Skeletal muscle cell (primary cell): ENCODE measurements at regions not wholly inside any gene's neighbourhood (a gene's known extent, or its start where the extent isn't known, plus 50 kb on each side); places are given as distances from the start of the nearest gene placed in this dataset.
A peak's percentile ranks its signal among the peaks of the same experiment; 100 is the strongest.

Source experiments
- DNase-seq: peaks from one replicate; pipeline ENCODE4 v3.0.0-alpha.2; 2010; ENCODE audit warnings: low read depth
- H3K4me3 ChIP-seq: 2 replicates; pipeline ENCODE4 v1.5.1; 2011; ENCODE audit warnings: low read depth, mild to moderate bottlenecking, control low read depth, low read length, moderate library complexity

DNA sequence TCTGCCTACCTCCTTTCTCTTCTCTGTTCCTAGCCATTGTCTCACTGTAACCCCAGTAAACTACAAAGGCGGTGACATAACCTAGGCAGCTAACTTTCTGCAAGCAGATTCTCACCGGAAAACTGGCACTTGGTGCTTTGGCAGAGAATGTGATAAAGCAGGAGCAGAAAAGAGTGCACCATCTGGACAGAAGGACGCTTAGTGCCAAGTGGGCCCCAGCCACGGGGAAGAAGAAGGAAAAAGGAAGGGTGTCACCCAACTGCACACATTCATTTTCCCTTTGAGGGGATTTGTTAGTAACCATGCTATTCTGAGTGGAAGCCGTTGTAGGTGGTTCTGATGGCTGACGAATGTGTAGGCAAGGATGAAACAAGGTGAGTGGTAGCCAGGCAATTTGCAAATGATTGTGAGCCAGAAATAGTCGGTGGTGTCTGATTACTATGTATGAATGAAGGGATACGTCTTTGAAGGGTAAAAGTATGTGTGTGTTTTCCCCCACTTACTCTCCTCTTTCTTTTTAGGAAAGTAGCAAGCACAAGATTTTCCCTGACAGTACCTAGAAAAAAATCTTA, 148.3 kb upstream of the STXBP5 start:
- DNase-seq = no peak
- no peak overlapping the region for H3K4me3 ChIP-seq

DNA sequence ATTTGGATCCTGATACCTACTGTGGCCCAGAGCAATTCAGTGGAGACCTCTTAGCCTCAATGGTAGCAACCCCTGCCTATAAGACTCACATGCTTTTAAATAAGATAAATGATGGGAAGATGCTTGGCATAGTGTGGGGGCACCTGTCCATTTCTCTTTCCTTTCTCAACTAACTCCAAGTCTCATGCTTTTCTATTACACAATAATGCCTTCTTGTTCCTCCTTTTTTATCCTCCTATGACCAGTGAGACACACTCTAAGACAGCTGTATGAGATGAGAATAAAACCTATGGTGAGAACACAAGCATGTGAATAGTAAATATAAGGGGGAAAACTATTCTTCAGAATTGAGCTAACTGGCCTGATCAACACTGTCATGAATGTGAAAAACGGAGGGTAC, 147.0 kb upstream of the STXBP5 start:
- H3K4me3 ChIP-seq = no peak overlapping the region
- no peak for DNase-seq

DNA sequence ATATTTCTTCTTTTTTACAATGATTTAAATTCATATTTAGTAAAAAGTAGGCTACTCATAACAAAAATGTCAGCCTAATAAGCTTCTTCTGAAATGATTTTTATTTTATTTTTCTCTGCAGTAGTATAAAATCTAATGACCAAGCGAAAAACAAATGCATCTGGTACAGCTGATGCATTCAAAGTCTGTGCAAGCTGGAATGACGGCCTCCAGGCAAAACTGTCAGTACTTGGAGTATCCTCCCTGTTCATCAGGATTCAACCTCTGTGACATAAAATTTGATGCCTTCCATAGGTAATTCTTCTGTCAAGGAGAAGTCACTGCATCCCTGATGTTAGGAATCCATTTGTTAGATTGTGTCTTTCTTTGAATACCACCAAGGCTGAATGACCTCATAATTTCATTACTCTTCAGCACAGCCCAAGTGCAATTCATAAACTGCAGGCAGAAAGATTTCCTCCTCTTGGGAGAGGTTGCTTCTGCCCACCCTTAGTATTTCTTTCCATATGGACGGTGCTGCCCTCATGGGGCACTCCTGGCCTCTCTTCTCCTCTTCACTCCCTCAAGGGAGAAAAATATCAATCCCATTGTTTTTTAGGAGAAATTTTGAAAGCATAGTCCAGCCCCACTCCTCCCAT, 146.4 kb upstream of the STXBP5 start:
- DNase-seq = no peak
- H3K4me3 ChIP-seq = no peak overlapping the region

DNA sequence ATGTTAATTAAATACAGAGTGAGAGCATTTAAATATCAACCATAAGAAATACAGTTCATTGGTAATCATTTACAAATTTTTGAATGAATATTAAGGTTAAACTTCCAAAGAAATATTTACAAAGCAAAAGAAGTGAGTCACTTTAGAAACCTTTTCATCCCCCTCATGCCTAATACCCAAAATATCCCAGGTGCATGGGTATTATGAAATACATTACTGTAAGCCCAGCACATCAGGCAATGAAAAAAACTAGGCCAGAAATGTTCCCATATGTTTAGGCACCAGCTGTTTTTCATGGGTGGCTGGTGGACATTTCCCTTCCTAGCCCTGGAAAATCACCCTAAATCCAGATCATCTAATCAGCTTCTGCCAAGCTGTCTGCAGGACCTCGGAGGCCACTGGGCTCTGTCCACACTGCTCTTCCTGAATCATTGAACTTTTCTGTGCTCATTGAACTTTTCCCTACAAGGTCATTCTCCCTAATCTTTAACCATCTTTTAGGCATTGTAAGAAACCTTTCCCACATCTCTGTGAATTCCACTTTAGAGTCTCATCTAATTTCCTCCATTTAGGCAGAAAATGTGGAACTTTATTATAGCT, 145.3 kb upstream of the STXBP5 start:
- no peak overlapping the region for H3K4me3 ChIP-seq
- no peak for DNase-seq

DNA sequence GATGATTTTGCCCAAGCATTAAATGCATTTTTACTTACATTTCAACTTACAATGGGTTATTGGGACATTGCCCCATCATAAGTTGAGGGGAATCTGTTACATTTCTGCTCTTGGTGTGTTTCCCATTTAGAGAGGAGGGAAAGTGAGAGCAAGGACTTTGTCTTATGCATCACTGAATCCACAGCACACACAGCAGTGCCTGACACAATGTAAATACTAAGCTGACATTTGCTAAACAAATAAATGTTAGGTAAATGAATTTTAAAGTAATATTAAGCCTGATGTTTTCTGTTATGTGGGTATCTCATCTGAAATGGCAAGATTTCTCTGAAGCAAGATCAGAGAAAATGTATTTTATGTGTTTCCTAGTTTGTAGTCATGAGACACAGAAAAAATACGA, 143.6 kb upstream of the STXBP5 start:
- no peak for DNase-seq
- no peak overlapping the region for H3K4me3 ChIP-seq

DNA sequence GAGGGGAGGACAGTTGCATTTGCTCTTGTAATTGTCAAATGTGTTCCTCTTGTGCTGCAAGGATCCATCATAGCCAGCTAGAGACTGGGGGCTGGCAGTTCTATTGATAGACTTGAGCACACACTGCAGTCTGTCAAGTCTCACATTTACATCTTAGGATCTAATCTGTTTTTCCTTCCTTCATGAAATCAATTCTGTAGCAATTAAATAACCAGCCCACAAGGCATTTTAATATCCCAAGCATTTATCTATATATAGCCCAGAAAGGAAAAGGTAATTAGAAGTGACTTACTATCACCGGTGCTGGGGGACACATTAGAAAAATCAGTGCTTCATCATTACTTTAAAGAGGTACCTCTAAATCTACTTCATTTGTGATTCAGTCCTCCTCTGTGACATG, 143.0 kb upstream of the STXBP5 start:
- no peak overlapping the region for H3K4me3 ChIP-seq
- no peak for DNase-seq

DNA sequence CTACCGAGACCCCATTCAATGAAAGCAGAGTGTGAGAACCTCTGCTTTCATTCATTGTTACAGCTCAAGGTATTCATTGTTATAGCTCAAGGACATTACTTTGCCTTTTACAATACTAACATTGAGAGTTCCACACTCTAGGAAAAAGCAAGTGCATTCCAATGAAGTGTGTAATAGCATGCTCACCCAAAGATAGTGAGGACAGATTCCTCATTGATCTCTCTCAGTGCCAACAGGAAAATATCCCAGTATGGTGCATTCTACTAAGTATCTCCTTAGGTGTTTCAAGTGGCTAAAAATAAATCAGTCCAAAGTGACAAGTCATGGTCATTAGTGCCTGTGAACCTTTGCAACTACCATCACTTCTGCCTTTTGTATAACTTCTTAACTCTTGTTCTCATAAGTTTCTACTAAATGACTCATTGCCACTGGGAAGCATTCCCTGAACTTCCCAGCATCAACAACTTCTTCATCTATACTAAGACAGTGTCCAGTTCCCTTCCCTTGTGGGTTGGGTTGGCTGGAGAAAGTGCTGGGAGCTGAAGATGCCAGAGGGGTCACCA, 140.7 kb upstream of the STXBP5 start:
- no peak overlapping the region for H3K4me3 ChIP-seq
- DNase-seq = peak; percentile 59

DNA sequence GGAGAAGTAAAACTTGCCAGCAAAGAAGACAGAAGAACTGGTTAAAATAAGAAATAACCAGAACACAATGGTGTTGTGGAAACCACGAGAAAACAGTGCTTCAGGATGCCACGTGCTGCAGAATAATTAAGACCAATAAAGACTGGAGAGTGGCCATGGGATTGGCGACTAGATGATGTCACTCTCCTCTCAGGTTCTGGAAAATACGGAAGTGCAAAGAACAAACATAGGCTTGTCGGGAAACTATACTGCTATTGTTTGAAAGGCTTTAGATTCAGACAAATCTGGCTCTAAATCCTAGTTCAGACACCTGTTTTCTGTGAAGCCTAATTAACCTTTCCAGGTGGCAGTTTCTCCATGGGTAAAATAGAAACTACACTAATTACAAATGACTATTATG, 138.4 kb upstream of the STXBP5 start:
- no peak for DNase-seq
- H3K4me3 ChIP-seq = no peak overlapping the region

DNA sequence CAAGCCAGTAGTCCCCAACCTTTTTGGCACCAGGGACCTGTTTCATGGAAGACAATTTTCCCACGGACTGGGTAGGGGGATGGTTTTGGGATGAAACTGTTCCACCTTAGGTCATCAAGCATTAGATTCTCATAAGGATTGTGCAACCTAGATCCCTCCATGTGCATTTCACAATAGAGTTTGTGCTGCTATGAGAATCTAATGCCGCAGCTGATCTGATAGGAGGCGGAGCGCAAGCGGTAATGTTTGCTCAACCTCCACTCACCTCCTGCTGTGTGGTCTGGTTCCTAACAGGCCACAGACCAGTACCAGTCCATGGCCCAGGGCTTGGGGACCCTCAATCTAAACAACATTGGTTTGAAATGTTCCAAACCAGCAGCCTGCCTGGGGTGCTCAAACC, 137.0 kb upstream of the STXBP5 start:
- no peak overlapping the region for H3K4me3 ChIP-seq
- DNase-seq = no peak

DNA sequence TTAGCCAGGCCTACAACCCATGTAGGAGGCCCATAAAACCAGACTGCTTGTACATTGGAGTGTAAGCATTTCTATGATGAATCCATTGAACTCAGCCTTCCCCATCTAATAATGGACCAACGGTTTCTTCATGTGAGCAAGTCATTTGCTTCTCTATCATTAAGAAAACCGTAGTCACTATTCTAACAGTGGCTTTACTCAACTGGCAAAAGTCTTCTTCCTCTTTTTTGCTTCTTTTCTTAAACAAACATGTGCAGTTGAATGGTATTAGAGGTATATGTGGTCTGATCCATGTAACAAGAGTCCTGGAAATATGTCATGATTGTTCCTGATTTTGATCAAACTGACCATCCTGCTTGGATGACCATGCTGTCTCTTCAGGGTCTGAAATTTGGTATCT, 132.4 kb upstream of the STXBP5 start:
- DNase-seq = no peak
- no peak overlapping the region for H3K4me3 ChIP-seq

DNA sequence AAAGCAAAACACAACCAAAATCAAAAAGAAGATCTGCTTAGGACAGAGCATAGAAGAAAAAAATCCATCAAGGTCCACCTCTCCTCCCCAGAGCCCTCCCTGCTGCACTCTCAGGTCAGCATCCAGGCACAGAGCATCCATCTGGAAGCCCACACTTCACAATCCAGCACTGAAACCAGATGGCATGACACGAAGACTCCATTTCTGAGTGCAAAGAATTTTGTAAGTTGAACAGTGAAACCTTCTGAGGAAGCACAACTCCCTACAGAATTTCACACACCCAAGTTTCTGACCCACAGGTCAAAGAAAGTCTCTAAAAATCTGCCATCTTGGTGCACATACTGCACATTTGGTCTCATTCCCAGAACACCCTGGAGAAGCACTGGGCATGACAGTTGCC, 128.8 kb upstream of the STXBP5 start:
- no peak for DNase-seq
- no peak overlapping the region for H3K4me3 ChIP-seq

DNA sequence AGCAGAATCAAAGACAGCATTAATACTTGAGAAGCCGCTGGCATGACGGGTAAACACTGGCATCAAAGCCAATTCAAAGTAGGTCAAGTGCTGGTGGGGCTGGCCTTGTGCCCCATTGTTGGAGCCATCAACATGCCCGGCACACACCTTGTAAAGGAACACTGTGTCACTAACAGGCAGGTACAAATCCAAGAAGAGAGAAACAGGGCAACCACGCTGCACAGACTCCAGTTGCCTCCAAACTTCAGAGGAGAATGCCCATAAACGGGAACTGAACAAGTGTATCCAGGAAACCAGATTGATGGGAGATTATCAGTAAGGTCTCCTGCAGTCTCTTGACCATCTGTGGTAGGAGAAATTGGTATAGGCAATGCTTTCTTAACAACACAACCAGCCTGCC, 127.0 kb upstream of the STXBP5 start:
- no peak for DNase-seq
- no peak overlapping the region for H3K4me3 ChIP-seq

DNA sequence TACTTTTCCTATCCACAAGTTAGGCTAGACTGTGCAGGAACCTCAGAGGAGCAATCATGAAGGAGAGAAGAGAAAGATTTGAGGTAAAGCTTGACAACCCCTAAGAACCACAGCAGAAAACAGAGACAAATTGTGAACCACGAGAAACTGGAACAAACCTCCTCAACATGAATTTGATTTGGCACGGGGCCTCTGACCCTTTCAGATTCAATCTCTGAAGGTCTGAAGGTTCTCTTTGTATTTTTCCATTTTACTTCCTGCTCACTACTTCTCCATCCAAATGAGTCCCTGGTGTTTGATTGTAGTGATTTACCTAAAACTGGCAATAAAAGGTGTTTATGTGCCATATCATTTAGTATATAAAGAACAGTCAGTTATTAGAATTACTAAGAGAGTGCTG, 126.1 kb upstream of the STXBP5 start:
- H3K4me3 ChIP-seq = no peak overlapping the region

DNA sequence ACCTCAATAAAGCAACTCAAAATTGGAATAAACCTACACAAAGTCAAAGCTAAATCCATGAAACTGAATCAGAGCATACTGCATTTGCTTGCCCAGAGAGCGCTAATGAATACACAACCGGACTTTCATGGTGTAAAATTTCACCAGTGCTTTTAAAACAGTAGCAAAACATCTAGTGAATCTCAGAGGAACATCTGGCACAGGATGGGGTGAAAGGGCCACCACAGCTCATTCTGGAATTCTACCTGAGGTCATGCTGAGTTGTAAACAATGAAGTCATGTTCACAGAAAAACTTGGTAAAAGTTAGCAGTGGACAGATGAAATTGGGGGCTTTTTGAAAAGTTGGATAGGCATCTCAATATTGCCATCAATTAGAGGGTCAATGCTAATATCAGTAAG, 125.6 kb upstream of the STXBP5 start:
- no peak overlapping the region for H3K4me3 ChIP-seq
- DNase-seq = no peak

More for the DNA sequence above, 126.1 kb upstream of the STXBP5 start:
- DNase-seq = no peak

DNA sequence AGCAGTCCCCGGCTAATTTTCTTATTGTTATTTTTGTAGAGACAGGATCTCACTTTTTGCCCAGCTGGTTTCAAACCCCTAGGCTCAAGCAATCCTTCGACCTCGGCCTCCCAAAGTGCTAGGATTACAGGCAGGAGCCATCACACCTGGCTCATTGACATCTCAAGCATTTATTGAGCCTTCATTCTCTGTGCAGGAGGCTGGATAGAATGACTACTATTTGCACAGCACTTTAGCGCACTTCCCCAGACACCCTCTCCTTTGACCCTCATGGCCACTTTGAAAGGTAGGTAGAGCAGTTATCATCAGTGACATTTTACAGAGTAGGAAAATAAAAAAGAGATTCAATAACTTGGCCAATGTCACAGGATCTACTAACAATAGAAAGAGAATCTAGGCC, 124.0 kb upstream of the STXBP5 start:
- DNase-seq = no peak
- no peak overlapping the region for H3K4me3 ChIP-seq

DNA sequence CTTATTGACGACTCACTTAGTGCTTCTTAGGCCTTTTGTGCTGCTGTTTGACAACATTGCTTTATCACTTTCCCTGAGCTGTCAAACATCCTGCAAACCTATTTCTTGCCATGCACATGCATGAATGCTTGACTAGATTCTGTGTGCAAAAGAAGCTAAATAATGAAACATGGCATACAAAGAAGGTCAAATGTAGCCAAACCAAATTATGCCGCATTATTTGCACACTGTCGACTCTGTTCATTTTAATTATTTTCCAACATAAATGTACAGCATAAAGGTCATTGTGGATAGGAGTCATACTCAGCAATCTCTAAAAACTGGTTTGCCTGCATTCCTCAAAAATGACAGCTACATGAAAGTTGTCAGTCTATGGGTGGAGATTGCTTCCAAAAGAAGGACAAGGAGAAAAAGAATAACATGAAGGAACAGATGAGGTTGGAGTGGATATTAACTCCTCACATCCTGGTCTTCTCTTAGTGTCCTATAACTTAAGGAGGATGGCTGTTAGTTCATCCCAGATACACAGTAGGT, 123.1 kb upstream of the STXBP5 start:
- DNase-seq = no peak
- H3K4me3 ChIP-seq = no peak overlapping the region

DNA sequence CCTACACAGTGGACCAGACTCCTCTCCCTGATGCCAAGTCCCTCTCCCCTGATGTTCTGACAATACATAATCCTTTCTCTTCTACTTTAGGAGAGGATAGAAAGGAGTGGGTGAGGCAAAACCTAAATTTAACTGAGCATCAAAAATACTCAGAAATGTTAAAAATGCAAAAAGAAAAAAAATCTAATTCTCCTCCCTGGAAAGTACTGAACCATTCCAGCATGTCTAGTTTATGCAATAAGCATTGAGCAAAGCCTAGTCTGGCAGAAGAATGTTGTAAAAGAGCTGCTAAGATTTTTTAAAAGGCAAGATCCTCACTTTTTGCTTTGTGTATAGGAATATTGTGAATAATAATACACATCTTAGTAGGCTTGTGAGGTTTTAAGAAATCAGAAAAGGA, 116.6 kb upstream of the STXBP5 start:
- no peak overlapping the region for H3K4me3 ChIP-seq
- no peak for DNase-seq

DNA sequence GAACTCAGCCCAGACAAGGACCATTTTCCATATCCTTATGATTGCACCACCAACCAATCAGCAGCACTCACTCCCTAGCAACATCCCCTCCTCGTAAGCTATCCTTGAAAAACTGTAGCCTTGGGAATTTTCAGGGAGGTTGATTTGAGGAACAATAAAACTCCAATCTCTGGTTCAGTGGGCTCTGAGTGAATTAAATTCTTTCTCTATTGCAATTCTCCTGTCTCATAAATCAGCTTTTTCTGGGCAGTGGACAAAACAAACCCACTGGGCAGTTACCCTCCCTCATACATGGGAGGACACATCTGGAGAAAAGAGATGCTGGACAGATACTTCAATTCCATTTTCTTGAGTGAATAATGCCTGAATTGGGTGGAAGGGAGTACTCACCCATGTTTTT, 115.4 kb upstream of the STXBP5 start:
- no peak for DNase-seq
- H3K4me3 ChIP-seq = no peak overlapping the region

DNA sequence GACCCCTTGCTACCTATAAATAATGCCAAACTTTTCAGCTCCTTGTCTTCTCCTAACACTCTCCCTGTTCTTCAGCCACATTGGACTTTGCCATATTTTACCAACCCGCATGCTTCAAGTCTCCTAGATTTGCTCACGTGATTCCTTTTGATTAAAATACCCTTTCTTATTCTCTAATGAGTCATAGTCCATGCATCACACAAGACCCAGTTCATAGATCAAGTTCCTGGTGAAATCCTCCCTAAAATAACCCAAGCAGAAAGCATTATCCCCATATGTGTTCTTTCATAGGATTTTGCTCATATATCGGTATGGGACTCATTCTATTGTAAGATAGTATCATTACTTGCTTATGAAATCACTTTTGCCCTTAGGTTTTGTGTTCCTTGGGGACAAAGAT, 108.9 kb upstream of the STXBP5 start:
- H3K4me3 ChIP-seq = no peak overlapping the region
- no peak for DNase-seq

DNA sequence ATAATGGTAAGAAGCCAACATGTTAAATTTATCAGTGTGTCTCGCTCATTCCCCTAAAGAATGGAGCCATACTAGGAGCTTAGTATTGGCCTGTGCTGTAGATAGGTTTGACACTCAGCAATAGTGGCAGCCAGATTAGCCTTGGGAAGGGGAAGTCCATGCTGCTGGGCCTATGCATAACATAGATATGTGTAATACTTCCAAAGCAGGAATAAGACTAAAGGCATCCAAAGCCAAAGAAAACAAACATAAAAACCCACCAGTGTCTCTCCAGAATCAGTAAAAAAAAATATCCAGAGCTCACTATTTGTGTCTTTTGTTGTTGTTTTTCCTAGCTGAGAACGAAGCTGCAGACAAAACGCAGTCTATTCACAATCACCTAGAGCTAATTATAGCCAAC, 104.2 kb upstream of the STXBP5 start:
- peak; percentile 67 for DNase-seq
- no peak overlapping the region for H3K4me3 ChIP-seq

DNA sequence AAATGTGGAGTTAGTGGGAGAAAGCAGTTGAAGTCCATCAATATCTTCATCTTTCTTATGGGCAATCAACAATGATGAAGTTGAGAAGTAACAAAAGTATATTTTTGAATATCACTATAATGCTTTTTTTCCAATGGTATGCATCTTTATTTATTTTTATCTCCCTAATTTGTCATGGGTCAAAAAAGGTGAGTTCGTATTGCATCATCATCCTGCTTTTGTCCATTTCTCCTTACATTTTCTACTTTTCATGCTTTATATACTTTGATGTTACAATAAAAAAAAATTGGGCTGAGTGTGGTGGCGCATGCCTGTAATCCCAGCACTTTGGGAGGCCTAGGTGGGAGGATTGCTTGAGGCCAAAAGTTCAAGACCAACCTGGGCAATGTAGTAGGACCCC, 101.2 kb upstream of the STXBP5 start:
- H3K4me3 ChIP-seq = no peak overlapping the region
- DNase-seq = no peak
